OCI-LY7 (cell line): ENCODE measurements at regions not wholly inside any gene's neighbourhood (a gene's known extent, or its start where the extent isn't known, plus 50 kb on each side); places are given as distances from the start of the nearest gene placed in this dataset.

Experiments used
- BruUV-seq: library from RNA; stranded (reverse); fragments of 400-500 nt; replicated peaks from 2 replicates; lab custom pipeline; 2021; lab: Mats Ljungman, UMichigan
- CTCF ChIA-PET: fragments of 300-600 bp; sonication (Branson Sonifier 250); formaldehyde crosslinking; loops from one replicate; lab custom pipeline; 2022; ENCODE audit warnings: antibody characterized with exemption; ENCODE audit not compliant: unreplicated experiment; lab: Charles Lee
- POLR2A ChIA-PET: fragments of 300-600 bp; sonication (Branson Sonifier 250); formaldehyde crosslinking; loops from one replicate; lab custom pipeline; 2022; ENCODE audit warnings: antibody characterized with exemption; lab: Charles Lee
- DNase-seq: peaks from one replicate; pipeline ENCODE4 v3.0.0-alpha.2; 2015; ENCODE audit warnings: low spot score
- H2AFZ ChIP-seq: fragments of 200-600 bp; sonication (generic), shearing (Covaris generic); 2 replicates; pipeline ENCODE4 v1.6.1; 2014; ENCODE audit warnings: mild to moderate bottlenecking, antibody characterized with exemption, low read length, moderate library complexity
- H3K27ac ChIP-seq: fragments of 200-600 bp; sonication (generic); 2 replicates; pipeline ENCODE4 v1.5.1; 2014; ENCODE audit warnings: mixed run types, low read depth, mild to moderate bottlenecking, moderate library complexity, low read length, inconsistent platforms; ENCODE audit not compliant: poor library complexity, severe bottlenecking
- H3K36me3 ChIP-seq: fragments of 200-600 bp; sonication (generic); 2 replicates; pipeline ENCODE4 v1.6.1; 2014; ENCODE audit warnings: mild to moderate bottlenecking, antibody characterized with exemption, low read length, moderate library complexity, mixed read lengths; ENCODE audit not compliant: insufficient read depth
- H3K4me1 ChIP-seq: fragments of 200-600 bp; sonication (generic); 2 replicates; pipeline ENCODE4 v1.5.1; 2014; ENCODE audit warnings: mild to moderate bottlenecking, low read length; ENCODE audit not compliant: insufficient read depth, poor library complexity, severe bottlenecking
- H3K4me2 ChIP-seq: fragments of 200-600 bp; sonication (generic); 2 replicates; pipeline ENCODE4 v1.6.1; 2014; ENCODE audit warnings: mild to moderate bottlenecking, low read length
- H3K4me3 ChIP-seq: fragments of 200-600 bp; sonication (generic); 2 replicates; pipeline ENCODE4 v1.5.1; 2014; ENCODE audit warnings: mild to moderate bottlenecking, low read depth, low read length; ENCODE audit not compliant: poor library complexity, severe bottlenecking
- H3K79me2 ChIP-seq: fragments of 200-600 bp; sonication (generic); 2 replicates; pipeline ENCODE4 v1.6.1; 2016; ENCODE audit warnings: low read depth, mild to moderate bottlenecking, low read length, moderate library complexity, mixed read lengths; ENCODE audit not compliant: insufficient read depth
- H3K9me2 ChIP-seq: fragments of 200-600 bp; sonication (generic); 2 replicates; pipeline ENCODE4 v1.6.1; 2016; ENCODE audit warnings: mild to moderate bottlenecking, low read length, mixed read lengths; ENCODE audit not compliant: insufficient read depth
- H3K9me3 ChIP-seq: fragments of 200-600 bp; sonication (generic); 2 replicates; pipeline ENCODE4 v1.6.1; 2014; ENCODE audit warnings: mild to moderate bottlenecking, mixed run types, low read length, mixed read lengths
- H4K20me1 ChIP-seq: fragments of 200-600 bp; sonication (generic); 2 replicates; pipeline ENCODE4 v1.6.1; 2014; ENCODE audit warnings: mild to moderate bottlenecking, antibody characterized with exemption, low read length, moderate library complexity, mixed read lengths; ENCODE audit not compliant: insufficient read depth
- EZH2phosphoT487 ChIP-seq: fragments of 200-600 bp; sonication (generic); IDR thresholded peaks from 2 replicates; pipeline ENCODE4 v1.6.1; 2018; ENCODE audit warnings: low read depth, borderline replicate concordance, mild to moderate bottlenecking, mixed run types, antibody characterized with exemption, low read length, moderate library complexity, mixed read lengths
- intact Hi-C: fragments of 100-400 bp; cut with micrococcal nuclease; formaldehyde crosslinking; loops from one replicate; pipeline ENCODE4 v1.10.0; 2022; ENCODE audit not compliant: unreplicated experiment
- TF ChIP-seq, protein P1 (sequence below): fragments of 200-600 bp; sonication (generic); conservative IDR thresholded peaks from 2 replicates; pipeline ENCODE4 v1.5.1; 2014; ENCODE audit warnings: mild to moderate bottlenecking, antibody characterized with exemption, low read length, moderate library complexity, mixed read lengths

DNA sequence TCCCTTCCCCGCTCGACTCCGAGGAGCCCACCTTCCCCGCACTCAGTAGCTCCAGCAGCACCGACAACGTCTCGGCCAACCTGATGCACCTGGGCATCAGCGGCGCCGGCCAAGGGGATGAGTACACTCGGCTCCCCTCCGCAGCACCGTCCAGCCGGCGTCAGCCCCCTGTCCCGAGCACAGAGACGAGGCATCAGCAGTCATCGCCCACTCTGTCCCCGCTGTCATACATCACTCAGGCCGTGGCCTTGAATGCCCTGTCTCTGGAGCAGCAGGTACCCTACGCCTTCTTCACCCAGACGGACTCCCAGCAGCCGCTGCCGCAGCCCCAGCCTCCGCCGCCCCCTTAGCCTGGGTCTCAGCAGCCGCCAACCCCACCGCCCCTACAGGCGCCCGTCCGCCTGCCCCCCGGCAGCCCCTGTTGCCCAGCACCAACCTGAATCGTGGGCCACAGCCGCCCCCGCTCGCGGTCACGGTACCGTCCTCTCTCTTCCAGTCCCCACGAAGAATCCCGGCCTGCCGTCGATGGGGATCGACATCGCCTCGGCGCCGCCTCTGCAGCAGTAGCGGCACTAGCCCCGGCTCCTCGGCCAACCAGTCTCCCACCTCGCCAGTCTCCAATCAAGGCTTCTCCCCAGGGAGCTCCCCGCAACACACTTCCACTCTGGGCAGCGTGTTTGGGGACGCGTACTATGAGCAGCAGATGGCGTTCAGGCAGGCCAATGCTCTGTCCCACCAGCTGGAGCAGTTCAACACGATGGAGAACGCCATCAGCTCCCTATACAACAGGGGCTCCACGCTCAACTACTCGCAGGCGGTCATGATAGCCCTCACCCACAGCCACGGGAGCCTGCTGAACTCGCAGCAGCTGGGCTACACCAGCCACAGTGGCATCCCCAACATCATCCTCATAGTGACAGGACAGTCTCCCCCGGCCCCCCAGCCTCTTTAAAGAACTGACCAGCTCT is 1195.9 kb upstream of the CHAC2 start:
- Histone ChIP-seq H3K9me3 (no peaks in the 10 kb centered on the region), H3K36me3 (no peaks in the 10 kb centered on the region), H2AFZ (no peak overlapping the region), H3K79me2 (no peaks in the 10 kb centered on the region), H3K27ac (no peak overlapping the region), H3K9me2 (no peaks in the 10 kb centered on the region), H4K20me1 (no peaks in the 10 kb centered on the region), H3K4me3 (no peak overlapping the region), H3K4me2 (no peak overlapping the region), H3K4me1 (no peaks in the 10 kb centered on the region)
- BruUV-seq, result no TSS peak
- TF ChIP-seq EZH2phosphoT487, result no peak
- TF ChIP-seq, protein P1, sequence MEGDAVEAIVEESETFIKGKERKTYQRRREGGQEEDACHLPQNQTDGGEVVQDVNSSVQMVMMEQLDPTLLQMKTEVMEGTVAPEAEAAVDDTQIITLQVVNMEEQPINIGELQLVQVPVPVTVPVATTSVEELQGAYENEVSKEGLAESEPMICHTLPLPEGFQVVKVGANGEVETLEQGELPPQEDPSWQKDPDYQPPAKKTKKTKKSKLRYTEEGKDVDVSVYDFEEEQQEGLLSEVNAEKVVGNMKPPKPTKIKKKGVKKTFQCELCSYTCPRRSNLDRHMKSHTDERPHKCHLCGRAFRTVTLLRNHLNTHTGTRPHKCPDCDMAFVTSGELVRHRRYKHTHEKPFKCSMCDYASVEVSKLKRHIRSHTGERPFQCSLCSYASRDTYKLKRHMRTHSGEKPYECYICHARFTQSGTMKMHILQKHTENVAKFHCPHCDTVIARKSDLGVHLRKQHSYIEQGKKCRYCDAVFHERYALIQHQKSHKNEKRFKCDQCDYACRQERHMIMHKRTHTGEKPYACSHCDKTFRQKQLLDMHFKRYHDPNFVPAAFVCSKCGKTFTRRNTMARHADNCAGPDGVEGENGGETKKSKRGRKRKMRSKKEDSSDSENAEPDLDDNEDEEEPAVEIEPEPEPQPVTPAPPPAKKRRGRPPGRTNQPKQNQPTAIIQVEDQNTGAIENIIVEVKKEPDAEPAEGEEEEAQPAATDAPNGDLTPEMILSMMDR, result no peak
- DNase-seq, result no peak
- intact Hi-C loops, result no loop called here
- ChIA-PET POLR2A (no interaction called here), CTCF (no interaction called here)

DNA sequence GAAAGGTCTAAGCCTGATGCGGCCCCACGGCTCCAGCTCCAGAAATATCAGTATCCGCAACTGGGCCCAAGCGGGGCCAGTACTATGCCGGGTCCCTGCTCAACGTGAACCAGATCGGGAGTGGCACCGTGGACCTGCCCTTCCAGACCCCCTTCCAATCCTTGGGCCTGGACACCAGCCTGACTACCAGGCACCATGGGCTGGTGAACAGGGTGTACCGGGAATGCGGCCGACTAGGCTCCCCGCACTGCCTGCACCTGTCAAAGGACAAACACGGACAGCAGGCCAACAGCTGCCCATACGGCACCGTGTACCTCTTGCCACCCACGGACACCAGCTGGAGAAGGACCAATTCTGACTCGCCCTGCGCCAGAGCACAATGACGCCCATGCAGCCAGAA is 1196.9 kb upstream of the CHAC2 start:
- POLR2A ChIA-PET, result no interaction called here
- BruUV-seq, result no TSS peak
- no peaks in the 10 kb centered on the region for H3K9me2 ChIP-seq
- TF ChIP-seq, protein P1, result no peak
- TF ChIP-seq EZH2phosphoT487, result no peak
- no peaks in the 10 kb centered on the region for H3K79me2 ChIP-seq
- no peak overlapping the region for H2AFZ ChIP-seq
- no peak overlapping the region for H3K4me2 ChIP-seq
- CTCF ChIA-PET, result no interaction called here
- H3K27ac ChIP-seq, result no peak overlapping the region
- DNase-seq, result no peak
- H3K36me3 ChIP-seq, result no peaks in the 10 kb centered on the region
- no peak overlapping the region for H3K4me3 ChIP-seq
- no peaks in the 10 kb centered on the region for H3K4me1 ChIP-seq
- intact Hi-C loops, result no loop called here
- H4K20me1 ChIP-seq, result no peaks in the 10 kb centered on the region
- no peaks in the 10 kb centered on the region for H3K9me3 ChIP-seq

DNA sequence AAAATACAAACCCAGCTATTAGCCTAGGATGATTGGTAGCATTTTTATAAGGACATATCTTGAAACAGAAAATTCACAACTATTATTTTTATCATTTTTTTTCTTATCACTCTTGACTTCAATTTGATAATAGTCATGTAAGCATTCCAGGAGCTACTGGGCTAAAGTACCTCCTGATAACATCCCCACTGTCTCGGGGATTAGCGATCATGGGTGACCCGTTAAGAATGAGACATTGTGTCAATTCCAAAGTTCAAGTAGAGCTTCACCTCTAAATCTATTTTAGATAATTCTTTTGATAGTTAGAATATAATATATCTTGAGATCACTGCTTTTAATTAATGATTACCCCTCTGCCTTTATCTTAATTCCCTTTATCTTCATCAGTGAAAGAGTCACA is 1204.5 kb upstream of the CHAC2 start:
- H2AFZ ChIP-seq, result no peak overlapping the region
- H4K20me1 ChIP-seq, result no peaks in the 10 kb centered on the region
- no peak overlapping the region for H3K4me2 ChIP-seq
- no peaks in the 10 kb centered on the region for H3K79me2 ChIP-seq
- H3K4me3 ChIP-seq, result no peak overlapping the region
- H3K4me1 ChIP-seq, result no peaks in the 10 kb centered on the region
- TF ChIP-seq, protein P1, result no peak
- no peak for TF ChIP-seq EZH2phosphoT487
- no TSS peak for BruUV-seq
- intact Hi-C loops, result no loop called here
- H3K9me3 ChIP-seq, result no peaks in the 10 kb centered on the region
- CTCF ChIA-PET, result no interaction called here
- H3K36me3 ChIP-seq, result no peaks in the 10 kb centered on the region
- POLR2A ChIA-PET, result interaction anchor here (0.6 kb wide), 1 partner anchor 627 kb away, joined by 3 read pairs; no protein-coding TSS in a partner anchor
- no peaks in the 10 kb centered on the region for H3K9me2 ChIP-seq
- DNase-seq, result no peak
- H3K27ac ChIP-seq, result no peak overlapping the region
